Choroid plexus epithelial cell (primary cell): ENCODE measurements at regions not wholly inside any gene's neighbourhood (a gene's known extent, or its start where the extent isn't known, plus 50 kb on each side); places are given as distances from the start of the nearest gene placed in this dataset.

Experiments used
- DNase-seq: peaks from one replicate; pipeline ENCODE4 v3.0.0-alpha.2; 2010; ENCODE audit warnings: low read depth
- H3K4me3 ChIP-seq: 2 replicates; pipeline ENCODE4 v1.5.1; 2011; ENCODE audit warnings: low read depth, mild to moderate bottlenecking, control low read depth, low read length, moderate library complexity
- CTCF ChIP-seq: conservative IDR thresholded peaks from 2 replicates; pipeline ENCODE4 v1.5.1; 2011; ENCODE audit warnings: low read depth, mild to moderate bottlenecking, control low read depth, inconsistent platforms, low read length, moderate library complexity

DNA sequence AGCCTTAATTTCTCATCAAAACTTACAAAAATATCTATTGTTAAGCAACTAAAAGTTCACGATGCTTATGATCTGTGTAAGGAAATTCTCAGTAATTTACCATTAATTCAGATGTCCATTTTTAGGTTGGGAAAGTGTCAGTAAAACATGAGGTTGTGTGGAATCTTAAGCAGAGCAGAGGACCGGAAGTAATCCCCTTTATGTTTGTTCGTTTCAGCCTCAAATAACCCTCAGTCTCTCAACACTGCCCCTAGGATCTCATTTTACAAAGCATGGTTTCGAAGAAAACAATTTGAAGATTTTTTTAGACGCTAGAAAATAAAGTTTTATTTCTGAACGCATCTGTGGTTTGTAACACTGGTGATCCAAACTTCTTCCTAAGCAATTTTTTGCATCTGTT lies 504.2 kb downstream of the MAT2B start:
- no peak overlapping the region for H3K4me3 ChIP-seq
- DNase-seq = no peak
- TF ChIP-seq CTCF = no peak

- no peak for DNase-seq
- no peak overlapping the region for H3K4me3 ChIP-seq
- no peak for TF ChIP-seq CTCF
Measured at GRCh38 chr5:164010900-164011299, 505.5 kb downstream of the MAT2B start.

- no peak for DNase-seq
- H3K4me3 ChIP-seq = no peak overlapping the region
- no peak for TF ChIP-seq CTCF
Measured at GRCh38 chr5:164012371-164012770, 507.0 kb downstream of the MAT2B start.

DNA sequence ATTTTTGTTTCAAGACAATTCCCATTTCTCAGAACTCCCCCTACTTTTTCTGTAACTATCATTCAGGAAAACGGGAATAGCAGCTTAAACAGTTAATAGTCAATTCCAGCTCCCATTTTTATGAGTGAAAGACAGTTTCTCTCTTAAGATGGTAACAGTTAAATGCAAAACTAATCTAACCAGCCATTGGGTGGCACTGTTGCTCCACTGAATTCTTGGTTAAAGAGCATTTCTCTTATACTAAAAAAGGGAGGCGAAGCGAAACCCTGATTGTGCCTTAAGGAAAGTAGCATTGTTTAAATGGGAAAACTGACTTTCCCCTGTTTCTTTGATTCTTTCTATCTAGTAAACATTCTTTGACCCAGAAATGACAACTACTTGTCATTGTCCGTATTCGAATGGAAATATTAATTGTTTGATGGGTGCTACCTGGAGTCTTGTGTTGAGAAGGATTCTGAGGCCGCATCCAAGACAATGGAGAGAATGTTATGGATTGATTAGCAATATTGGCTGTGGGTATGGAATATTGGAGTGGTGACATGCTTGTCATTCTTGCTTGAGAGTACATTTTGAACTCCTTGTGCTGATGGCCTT lies 507.8 kb downstream of the MAT2B start:
- H3K4me3 ChIP-seq = no peak overlapping the region
- peak; percentile 71 for TF ChIP-seq CTCF
- DNase-seq = peak; percentile 89

- TF ChIP-seq CTCF = no peak
Measured at GRCh38 chr5:164020116-164020515, 514.7 kb downstream of the MAT2B start.

GRCh38 chr5:164027738-164028137 lies 522.3 kb downstream of the MAT2B start:
- TF ChIP-seq CTCF = no peak
- no peak overlapping the region for H3K4me3 ChIP-seq
- DNase-seq = no peak

More at GRCh38 chr5:164020116-164020515, 514.7 kb downstream of the MAT2B start:
- no peak overlapping the region for H3K4me3 ChIP-seq
- no peak for DNase-seq

DNA sequence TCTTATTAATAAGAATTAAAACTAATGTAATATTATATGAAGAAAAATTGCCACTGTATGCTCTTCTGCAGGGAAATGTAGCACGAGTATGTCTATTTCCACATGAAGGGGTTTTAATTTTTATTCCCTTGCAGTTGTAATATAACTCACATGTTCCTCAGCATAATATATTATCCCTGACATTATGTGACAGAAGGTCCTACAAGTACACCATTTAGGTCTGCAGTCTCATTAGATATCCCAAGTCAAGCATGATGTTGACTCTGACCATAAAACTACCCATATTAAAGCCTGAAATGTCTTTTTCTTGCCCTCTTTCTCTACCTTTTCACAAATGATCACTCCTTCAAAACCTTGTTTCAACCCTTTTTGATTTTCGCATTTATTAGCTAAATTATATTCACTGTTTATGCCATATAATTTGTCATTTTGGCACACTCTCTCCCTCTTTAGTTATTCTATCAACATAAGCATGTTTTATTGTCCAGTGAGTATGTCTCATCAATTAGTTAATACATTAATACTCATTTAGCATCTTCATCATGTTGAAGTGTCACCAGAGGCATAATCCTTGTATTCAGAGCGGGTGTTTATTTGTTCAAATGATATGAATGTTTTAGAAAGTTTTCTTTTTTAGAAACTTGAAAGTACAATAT lies 532.8 kb downstream of the MAT2B start:
- no peak overlapping the region for H3K4me3 ChIP-seq
- no peak for TF ChIP-seq CTCF

More for the DNA sequence above, 532.8 kb downstream of the MAT2B start:
- DNase-seq = no peak
